Hippocampal formation (tissue), 2 donors: ENCODE measurements at regions not wholly inside any gene's neighbourhood (a gene's known extent, or its start where the extent isn't known, plus 50 kb on each side); places are given as distances from the start of the nearest gene placed in this dataset.
"Not testable (repeated sequence)": the region's sequence is repeated elsewhere in the genome, so short reads cannot be mapped to it uniquely, and the experiment has no call there.

ENCODE experiments used
- DNase-seq, 2 donors: peaks; one replicate each; lab custom pipeline; 2025; lab: John Stamatoyannopoulos, UW

DNA sequence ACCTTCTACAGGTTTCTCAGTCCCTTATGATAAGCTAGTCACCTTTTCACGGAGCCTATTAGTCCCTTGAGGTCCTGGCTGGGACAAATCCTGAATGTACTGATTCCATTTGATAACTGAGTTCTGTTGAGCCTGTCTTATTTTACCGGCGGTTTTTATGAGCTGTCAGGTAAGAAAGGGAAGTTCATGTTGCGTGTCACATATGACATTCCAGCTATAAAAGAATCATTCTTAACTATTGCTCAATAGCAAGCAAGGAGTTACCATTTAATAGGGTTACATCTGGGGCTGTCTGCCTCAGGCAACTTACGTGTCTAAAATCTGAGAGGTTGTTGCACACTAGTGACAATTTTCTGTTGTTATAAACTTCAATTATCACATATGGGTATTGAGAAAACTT lies 394.6 kb downstream of the TECRL start:
- DNase-seq, result no peak

- no peak for DNase-seq
Observed at GRCh38 chr4:64001229-64001898, 407.9 kb downstream of the TECRL start.

GRCh38 chr4:64000241-64000640 lies 409.0 kb downstream of the TECRL start:
- no peak for DNase-seq

DNA sequence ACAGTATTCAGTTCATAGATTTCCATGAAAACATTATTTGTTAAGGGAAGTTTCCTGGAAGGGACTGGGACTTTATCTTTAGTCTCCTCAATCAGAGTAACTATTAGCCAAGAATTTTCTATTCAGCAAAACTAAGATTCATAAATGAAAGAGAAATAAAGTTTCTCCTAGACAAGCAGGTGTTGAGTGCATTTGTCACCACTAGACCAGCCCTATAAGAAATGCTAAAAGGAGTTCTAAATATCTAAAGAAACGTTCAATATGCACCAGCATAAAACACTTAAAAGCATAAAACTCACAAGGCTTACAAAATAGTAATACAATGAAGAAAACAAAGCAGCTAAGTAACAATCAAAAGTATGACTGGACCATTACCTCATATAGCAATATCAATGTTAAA lies 423.0 kb downstream of the TECRL start:
- no peak for DNase-seq

DNA sequence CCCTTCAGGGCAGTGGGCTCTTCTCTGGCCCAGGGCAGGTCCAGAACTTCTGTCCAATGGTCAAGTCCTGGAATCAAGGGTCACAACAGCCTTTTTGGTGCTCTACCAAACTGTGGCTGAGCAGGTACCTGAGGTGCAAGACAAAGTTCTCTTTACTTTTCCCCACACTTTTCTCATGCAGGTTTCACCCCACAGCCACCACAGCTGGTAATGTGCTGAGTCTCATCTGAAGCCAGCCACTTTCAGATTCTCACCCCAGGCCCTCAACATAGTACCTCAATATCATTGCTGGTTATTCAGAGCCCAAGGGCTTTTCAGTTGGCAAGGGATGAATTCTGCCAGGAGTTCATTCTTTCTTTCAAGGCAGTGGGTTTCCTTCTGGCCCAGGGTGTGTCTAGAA lies 426.0 kb downstream of the TECRL start:
- DNase-seq, result no peak

DNA sequence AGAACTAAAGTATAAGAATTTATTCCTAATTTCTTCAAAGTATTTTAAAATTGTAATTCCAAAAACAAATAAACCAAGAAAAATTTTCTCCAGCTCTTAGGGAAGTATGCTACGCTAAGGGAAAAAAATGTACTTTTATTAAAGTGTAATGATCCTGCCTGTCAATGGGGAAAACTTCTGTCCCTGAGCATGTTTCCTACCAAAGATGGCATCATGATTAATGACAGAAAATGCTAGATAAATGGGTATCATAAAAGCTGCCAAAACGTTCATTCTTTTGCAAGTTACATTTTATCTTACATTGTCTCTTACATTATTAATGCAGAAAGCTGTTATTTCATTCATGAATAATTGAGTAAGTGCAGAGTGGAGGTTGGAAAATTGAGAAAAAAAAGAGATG lies 443.4 kb downstream of the TECRL start:
- no peak for DNase-seq

DNA sequence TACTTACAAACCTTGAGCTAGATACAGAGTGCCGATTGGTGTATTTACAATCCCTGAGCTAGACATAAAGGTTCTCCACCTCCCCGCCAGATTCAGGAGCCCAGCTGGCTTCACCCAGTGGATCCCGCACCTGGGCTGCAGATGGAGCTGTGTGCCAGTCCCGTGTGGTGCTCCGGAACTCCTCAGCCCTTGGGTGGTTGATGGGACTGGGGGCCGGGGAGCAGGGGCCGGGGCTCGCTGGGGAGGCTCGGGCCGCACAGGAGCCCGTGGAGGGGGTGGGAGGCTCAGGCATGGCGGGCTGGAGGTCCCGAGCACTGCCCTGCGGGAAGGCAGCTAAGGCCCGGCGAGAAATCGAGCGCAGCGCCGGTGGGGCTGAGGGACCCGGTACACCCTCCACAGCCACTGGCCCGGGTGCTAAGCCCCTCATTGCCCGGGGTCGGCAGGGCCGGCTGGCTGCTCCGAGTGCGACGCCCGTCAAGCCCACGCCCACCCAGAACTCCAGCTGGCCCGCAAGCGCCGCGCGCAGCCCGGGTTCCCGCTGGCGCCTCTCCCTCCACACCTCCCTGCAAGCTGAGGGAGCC lies 466.5 kb downstream of the TECRL start:
- not testable (repeated sequence) for DNase-seq

DNA sequence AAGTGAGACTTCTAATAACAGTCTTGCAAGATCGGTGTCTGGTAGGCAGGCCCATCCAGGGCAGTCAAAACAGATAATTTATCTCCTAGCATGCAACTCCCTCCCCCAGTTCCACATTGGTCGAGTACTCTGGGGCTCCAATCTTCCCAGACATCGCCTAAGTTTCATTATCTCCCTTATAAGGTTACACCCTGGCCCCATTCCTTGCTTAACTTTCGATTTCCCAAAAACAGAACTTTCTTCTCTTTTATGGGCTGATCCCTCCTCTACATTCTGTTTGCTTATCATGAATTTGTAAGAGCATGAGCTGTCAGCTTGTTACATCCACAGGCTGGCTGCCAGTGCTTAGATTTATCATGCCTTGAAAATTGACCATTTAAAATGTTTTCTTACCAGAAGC lies 471.3 kb downstream of the TECRL start:
- DNase-seq, result no peak

DNA sequence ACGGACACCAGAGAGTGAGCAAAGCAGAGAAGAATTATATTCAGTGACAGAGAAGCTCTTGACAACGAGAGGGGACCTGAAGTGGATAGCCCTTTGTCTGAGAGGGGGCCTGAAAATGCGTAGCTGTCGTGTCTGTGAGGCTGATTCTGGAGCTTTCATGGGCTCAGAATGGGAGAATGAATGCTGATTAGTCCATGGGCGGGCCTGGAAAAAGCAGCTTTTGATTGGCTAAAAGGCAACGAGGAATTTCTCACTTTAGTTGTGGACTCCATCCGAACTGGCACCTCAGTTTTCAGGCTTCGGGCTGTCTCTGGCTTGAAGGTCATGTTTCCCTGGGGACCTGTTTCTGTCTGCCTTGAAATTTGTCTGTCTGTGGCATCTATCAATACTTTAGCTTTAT lies 487.1 kb downstream of the TECRL start:
- DNase-seq, result no peak

DNA sequence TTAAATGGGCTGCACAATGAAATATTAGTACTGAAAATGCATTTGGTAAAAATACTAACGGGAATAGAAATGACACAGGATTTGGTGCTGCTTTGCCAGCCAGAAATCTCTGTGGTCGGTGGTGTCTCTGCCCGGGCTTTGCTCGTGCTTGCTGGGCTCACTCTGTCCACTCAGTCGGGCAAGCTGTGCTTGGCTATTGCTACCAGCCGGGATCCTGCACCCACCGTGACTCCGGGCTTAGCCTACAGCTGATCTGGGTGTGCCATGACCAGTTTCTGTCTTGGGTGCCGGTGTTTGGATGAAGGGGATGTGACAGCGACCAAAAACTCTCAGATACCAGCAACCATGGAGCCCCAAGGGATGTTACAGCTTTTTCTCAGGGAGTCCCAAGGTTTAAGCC lies 487.7 kb downstream of the TECRL start:
- DNase-seq, result no peak

DNA sequence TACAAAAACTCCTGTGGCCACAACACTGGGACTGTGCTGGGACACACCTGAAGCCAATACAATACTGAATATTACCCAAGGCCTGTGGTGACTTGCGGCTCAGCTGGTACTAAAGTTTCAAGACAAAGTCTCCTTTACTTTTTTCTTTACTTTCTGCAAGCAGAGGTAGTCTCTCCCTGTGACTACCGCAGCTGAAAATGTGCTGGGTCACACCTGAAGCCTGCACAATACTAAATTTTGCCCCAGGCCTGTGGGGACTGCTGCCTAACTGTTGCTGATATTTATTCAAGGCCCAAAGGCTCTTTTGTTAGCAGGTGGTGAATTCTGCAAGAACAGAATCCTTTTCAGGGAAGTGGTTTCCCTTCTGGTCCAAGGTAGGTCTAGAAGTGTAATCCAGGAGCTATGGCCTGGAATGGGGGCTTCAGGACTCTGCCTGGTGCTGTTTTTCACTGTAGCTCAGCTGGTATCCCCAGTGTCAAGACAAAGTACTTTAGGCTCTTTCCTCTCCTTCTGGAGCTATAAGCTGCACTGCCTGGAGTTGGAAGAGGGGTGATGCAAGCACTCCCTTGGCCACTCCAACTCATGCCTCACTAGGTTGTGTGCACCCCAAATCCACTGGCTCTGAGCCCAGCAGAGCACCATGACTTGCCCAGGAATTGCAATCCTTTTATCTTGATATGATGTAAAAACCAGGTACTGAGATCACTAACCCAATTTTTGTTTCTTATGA lies 489.4 kb downstream of the TECRL start:
- DNase-seq, result no peak

DNA sequence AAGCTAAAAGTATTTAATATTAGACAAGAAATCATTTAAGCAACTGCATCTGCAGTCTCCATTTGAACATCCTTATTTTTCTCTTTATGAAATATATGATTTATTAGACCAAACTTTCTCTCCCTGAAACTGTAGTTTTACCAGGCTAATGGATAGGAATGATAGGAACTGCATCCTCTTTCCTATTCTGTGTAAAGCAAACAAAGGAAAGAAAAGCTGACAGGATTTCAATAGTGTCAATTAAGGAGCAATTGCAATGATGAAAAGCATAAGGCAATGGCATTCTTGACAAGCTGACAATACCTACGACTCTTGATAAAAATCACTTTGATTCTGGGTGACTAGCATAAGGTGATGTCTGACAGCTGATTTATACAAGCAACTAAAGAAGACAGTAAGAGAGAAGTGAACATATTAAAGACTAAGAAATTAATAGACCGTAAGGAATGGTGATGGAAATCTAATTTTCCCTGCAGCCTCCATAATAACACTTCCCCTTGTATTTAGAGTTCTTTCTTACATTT lies 502.5 kb downstream of the TECRL start:
- DNase-seq, result no peak

DNA sequence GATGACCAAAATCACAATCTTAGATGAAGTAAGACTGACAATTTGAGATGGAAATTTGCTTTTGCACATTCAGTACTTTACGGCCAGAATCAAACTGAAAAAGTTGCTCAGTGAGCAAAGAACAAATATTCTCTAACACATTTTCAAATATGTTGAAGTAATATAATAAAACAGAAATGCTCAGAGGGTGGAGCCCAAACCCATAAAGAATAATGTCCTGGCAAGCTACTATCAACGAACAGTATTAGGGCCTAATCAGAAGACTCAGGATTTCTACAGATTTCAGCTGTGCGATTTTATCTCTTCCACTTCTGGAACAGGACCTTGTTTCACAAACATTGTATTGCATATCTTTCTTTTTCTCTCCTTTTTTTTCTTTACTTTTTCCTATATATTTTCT lies 505.0 kb downstream of the TECRL start:
- DNase-seq, result no peak

- DNase-seq, result no peak
Observed at GRCh38 chr4:63901304-63901703, 507.9 kb downstream of the TECRL start.

GRCh38 chr4:63898961-63899360 lies 510.3 kb downstream of the TECRL start:
- DNase-seq, result no peak

- no peak for DNase-seq
Observed at GRCh38 chr4:63894161-63894560, 515.1 kb downstream of the TECRL start.

- no peak for DNase-seq
Observed at GRCh38 chr4:63869370-63869769, 539.9 kb downstream of the TECRL start.

- DNase-seq, result no peak
Observed at GRCh38 chr4:63851496-63851895, 557.8 kb downstream of the TECRL start.

GRCh38 chr4:63841266-63841665 lies 568.0 kb downstream of the TECRL start:
- DNase-seq, result no peak

GRCh38 chr4:63831590-63832155 lies 577.6 kb downstream of the TECRL start:
- DNase-seq, result no peak

GRCh38 chr4:63817196-63817865 lies 591.9 kb downstream of the TECRL start:
- no peak for DNase-seq
